ENCODE measurements at regions not wholly inside any gene's neighbourhood (a gene's known extent, or its start where the extent isn't known, plus 50 kb on each side); places are given as distances from the start of the nearest gene placed in this dataset.

DNA sequence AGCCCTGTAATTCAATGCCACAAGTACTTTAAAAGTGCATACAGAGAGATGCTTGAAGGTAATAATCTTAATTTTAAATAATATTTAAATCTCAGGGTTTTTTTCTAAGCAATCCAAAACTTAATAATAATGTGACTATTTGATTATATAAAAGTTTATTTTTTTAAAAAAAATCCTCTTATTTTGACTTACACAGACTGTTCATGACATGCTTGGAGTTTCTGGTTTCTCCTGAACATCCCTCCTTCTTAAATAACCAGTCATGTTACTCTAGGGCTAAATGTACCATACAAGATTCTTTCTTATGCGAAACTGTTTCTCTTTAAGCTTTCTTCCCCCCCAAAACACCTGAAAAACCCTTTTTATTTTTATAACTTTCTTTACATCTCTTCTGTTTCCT is 58.2 kb upstream of the SLC2A13 start:
- TF ChIP-seq, protein P1, sequence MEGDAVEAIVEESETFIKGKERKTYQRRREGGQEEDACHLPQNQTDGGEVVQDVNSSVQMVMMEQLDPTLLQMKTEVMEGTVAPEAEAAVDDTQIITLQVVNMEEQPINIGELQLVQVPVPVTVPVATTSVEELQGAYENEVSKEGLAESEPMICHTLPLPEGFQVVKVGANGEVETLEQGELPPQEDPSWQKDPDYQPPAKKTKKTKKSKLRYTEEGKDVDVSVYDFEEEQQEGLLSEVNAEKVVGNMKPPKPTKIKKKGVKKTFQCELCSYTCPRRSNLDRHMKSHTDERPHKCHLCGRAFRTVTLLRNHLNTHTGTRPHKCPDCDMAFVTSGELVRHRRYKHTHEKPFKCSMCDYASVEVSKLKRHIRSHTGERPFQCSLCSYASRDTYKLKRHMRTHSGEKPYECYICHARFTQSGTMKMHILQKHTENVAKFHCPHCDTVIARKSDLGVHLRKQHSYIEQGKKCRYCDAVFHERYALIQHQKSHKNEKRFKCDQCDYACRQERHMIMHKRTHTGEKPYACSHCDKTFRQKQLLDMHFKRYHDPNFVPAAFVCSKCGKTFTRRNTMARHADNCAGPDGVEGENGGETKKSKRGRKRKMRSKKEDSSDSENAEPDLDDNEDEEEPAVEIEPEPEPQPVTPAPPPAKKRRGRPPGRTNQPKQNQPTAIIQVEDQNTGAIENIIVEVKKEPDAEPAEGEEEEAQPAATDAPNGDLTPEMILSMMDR (IDR thresholded peaks at IDR 0.05; ENCODE audit: control extremely low read depth in 1 of 3, insufficient read depth in 1 of 3, low read depth in 1 of 3, low read length in 3 of 3): no peak
- TF ChIP-seq RAD21 (IDR thresholded peaks at IDR 0.05 in 1 of 2, conservative IDR thresholded peaks at IDR 0.05 in 1 of 2; ENCODE audit: low read depth in 2 of 2, low read length in 2 of 2): no peak
- TF ChIP-seq SP2 (IDR thresholded peaks at IDR 0.05; ENCODE audit: low read length): no peak
- no peak for TF ChIP-seq POLR2A (IDR thresholded peaks at IDR 0.05; ENCODE audit: control extremely low read depth in 1 of 2, low read depth in 2 of 2, low read length in 2 of 2)
- no peak for TF ChIP-seq RFX5 (IDR thresholded peaks at IDR 0.05; ENCODE audit: borderline replicate concordance, low read depth, low read length)
- no peak for TF ChIP-seq PHF8 (conservative IDR thresholded peaks at IDR 0.05; ENCODE audit: low read depth, low read length)
- no peak for TF ChIP-seq CHD2 (IDR thresholded peaks at IDR 0.05; ENCODE audit: low read length)
- TF ChIP-seq BCL11A (IDR thresholded peaks at IDR 0.05; ENCODE audit: low read depth in 2 of 2, low read length in 2 of 2): no peak
- no peak for TF ChIP-seq EP300 (IDR thresholded peaks at IDR 0.05; ENCODE audit: borderline replicate concordance in 1 of 2, low read depth in 2 of 2, low read length in 2 of 2)
- no peak for TF ChIP-seq EZH2 (IDR thresholded peaks at IDR 0.05; ENCODE audit: low read depth, low read length, severe bottlenecking)
